Sigmoid colon (tissue), 3 donors: ENCODE measurements at regions not wholly inside any gene's neighbourhood (a gene's known extent, or its start where the extent isn't known, plus 50 kb on each side); places are given as distances from the start of the nearest gene placed in this dataset.

Source experiments
- POLR2A ChIP-seq, 2 donors: fragments of 450-650 bp; IDR thresholded peaks; one replicate each; pipeline ENCODE4 v1.6.1; 2016; ENCODE audit warnings: antibody characterized with exemption in 2 of 2, mild to moderate bottlenecking in 2 of 2, moderate library complexity in 2 of 2
- TF ChIP-seq, protein P1 (sequence below), 4 experiments: fragments of 450-650 bp in 3 of 4; fragments of 200-600 bp in 1 of 4; IDR thresholded peaks; one replicate each; pipeline ENCODE4 v1.5.1; 2016 to 2019; ENCODE audit warnings: antibody characterized with exemption in 4 of 4, mild to moderate bottlenecking in 3 of 4, moderate library complexity in 2 of 4

DNA sequence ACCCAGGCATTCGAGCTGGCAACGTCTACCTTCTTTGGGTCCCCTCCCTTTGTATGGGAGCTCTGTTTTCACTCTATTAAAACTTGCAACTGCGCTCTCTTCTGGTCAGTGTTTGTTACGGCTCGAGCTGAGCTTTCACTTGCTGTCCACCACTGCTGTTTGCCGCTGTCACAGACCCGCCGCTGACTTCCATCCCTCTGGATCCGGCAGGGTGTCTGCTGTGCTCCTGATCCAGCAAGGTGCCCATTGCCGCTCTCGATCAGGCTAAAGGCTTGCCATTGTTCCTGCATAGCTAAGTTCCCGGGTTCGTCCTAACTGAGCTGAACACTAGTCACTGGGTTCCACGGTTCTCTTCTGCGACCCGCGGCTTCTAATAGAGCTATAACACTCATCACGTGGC, 183.5 kb upstream of the GALNTL6 start:
- no peak for TF ChIP-seq POLR2A (IDR thresholded peaks at IDR 0.05)
- TF ChIP-seq, protein P1, sequence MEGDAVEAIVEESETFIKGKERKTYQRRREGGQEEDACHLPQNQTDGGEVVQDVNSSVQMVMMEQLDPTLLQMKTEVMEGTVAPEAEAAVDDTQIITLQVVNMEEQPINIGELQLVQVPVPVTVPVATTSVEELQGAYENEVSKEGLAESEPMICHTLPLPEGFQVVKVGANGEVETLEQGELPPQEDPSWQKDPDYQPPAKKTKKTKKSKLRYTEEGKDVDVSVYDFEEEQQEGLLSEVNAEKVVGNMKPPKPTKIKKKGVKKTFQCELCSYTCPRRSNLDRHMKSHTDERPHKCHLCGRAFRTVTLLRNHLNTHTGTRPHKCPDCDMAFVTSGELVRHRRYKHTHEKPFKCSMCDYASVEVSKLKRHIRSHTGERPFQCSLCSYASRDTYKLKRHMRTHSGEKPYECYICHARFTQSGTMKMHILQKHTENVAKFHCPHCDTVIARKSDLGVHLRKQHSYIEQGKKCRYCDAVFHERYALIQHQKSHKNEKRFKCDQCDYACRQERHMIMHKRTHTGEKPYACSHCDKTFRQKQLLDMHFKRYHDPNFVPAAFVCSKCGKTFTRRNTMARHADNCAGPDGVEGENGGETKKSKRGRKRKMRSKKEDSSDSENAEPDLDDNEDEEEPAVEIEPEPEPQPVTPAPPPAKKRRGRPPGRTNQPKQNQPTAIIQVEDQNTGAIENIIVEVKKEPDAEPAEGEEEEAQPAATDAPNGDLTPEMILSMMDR (IDR thresholded peaks at IDR 0.05) = no peak
